Lower leg skin (tissue), 4 donors: ENCODE measurements at regions not wholly inside any gene's neighbourhood (a gene's known extent, or its start where the extent isn't known, plus 50 kb on each side); places are given as distances from the start of the nearest gene placed in this dataset.

Experiments
- DNase-seq, 2 donors: peaks; one replicate each; pipeline ENCODE4 v3.0.0-alpha.2; 2019; ENCODE audit warnings: low spot score in 2 of 2
- H3K4me3 ChIP-seq: fragments of 200-600 bp; sonication (generic); 2 replicates; pipeline ENCODE4 v1.5.1; 2017; ENCODE audit warnings: mild to moderate bottlenecking, low read depth; ENCODE audit not compliant: poor library complexity, severe bottlenecking
- CTCF ChIP-seq, 3 donors: fragments of 450-650 bp; IDR thresholded peaks; one replicate each; pipeline ENCODE4 v1.5.1; 2016; ENCODE audit warnings: antibody characterized with exemption in 3 of 3, mild to moderate bottlenecking in 3 of 3, moderate library complexity in 2 of 3
- POLR2A ChIP-seq, 2 donors: fragments of 450-650 bp; IDR thresholded peaks; one replicate each; pipeline ENCODE4 v1.6.1; 2016 to 2017; ENCODE audit warnings: antibody characterized with exemption in 2 of 2, mild to moderate bottlenecking in 1 of 2, moderate library complexity in 1 of 2
- WGBS, 2 donors: methylation state at CpG; one replicate each; pipeline ENCODE4 v1.1.5; 2018; 5-methylcytosine and 5-hydroxymethylcytosine counted together
- intact Hi-C: fragments of 100-400 bp; cut with DNase I; formaldehyde crosslinking; loops from one replicate; pipeline ENCODE4 v1.15.0; 2023; ENCODE audit warnings: low total_unique reads

GRCh38 chr13:33978653-33979052 is 160.7 kb downstream of the RFC3 start:
- no peak for TF ChIP-seq POLR2A (IDR thresholded peaks at IDR 0.05)
- TF ChIP-seq CTCF (IDR thresholded peaks at IDR 0.05) = no peak
- intact Hi-C loops = no loop called here
- WGBS, 2 donors = 46 to 60% methylated on average over 3 of the region's 3 CpGs
- H3K4me3 ChIP-seq = no peak overlapping the region
- DNase-seq = no peak

GRCh38 chr13:33992881-33993336 is 175.0 kb downstream of the RFC3 start:
- 70% methylated on average over 2 of the region's 2 CpGs for WGBS, 2 donors
- DNase-seq = no peak
- H3K4me3 ChIP-seq = no peak overlapping the region
- TF ChIP-seq POLR2A (IDR thresholded peaks at IDR 0.05) = no peak
- TF ChIP-seq CTCF (IDR thresholded peaks at IDR 0.05) = no peak
- intact Hi-C loops = no loop called here

DNA sequence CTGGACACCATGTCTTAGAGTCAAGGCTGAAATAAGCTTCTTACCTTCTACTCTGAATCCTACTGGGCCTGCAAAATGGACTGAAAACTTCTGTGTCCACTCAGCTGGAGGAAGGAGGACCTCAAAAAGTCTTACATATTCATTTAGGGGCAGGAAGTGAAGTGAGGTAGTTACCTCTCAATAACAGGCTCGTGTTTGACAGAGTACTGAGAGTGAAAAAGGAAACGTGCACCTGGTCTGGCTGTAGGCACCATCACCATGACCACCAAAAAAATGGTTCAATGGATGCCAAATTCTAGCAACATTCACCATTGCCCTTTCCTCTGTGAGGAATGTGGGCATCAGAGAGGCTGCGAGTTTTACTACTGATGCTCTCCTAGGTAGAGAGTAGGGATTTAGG is 176.2 kb downstream of the RFC3 start:
- 82 to 91% methylated on average over 3 of the region's 3 CpGs for WGBS, 2 donors
- DNase-seq = no peak
- TF ChIP-seq POLR2A (IDR thresholded peaks at IDR 0.05) (no peak), CTCF (IDR thresholded peaks at IDR 0.05) (no peak)
- no peak overlapping the region for H3K4me3 ChIP-seq
- intact Hi-C loops = no loop called here

- 74% methylated on average over 4 of the region's 4 CpGs for WGBS, 2 donors
- TF ChIP-seq CTCF (IDR thresholded peaks at IDR 0.05) (no peak), POLR2A (IDR thresholded peaks at IDR 0.05) (no peak)
- no peak for DNase-seq
- no peak overlapping the region for H3K4me3 ChIP-seq
- intact Hi-C loops = no loop called here
Measured at GRCh38 chr13:33994826-33995502, 177.0 kb downstream of the RFC3 start.

DNA sequence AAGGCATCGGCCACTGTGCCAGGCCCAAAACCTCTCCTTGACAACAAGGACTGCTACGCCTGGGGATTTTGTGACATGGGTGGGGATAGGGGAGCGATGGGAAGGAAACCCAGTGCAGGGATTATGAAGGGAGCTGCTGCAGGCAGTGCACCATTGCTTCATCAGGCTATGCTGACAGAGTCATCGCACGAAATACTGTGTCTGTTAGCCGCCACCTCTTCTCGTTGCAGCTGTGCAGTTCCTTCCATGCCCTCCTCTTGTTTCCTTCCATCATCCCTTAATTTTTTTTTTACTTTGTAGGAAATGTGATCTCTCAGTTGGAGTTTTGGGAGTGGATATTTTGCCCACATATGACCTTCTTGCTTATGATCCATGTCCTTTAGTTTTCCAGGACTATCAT is 178.7 kb downstream of the RFC3 start:
- WGBS, 2 donors = 98% methylated on average over 7 of the region's 7 CpGs
- intact Hi-C loops = no loop called here
- no peak overlapping the region for H3K4me3 ChIP-seq
- no peak for TF ChIP-seq POLR2A (IDR thresholded peaks at IDR 0.05)
- TF ChIP-seq CTCF (IDR thresholded peaks at IDR 0.05) = no peak
- DNase-seq = no peak

- intact Hi-C loops = no loop called here
- H3K4me3 ChIP-seq = no peak overlapping the region
- 93 to 95% methylated on average over 3 of the region's 3 CpGs for WGBS, 2 donors
- TF ChIP-seq POLR2A (IDR thresholded peaks at IDR 0.05) = no peak
- TF ChIP-seq CTCF (IDR thresholded peaks at IDR 0.05) = no peak
- DNase-seq = no peak
Measured at GRCh38 chr13:33997574-33997973, 179.6 kb downstream of the RFC3 start.
